H1 (cell line): ENCODE measurements at regions not wholly inside any gene's neighbourhood (a gene's known extent, or its start where the extent isn't known, plus 50 kb on each side); places are given as distances from the start of the nearest gene placed in this dataset.

Experiments used
- CTCF ChIA-PET: fragments of 300-600 bp; sonication (Branson Sonifier 250); formaldehyde crosslinking; loops from one replicate; lab custom pipeline; 2021; ENCODE audit not compliant: partially characterized antibody; lab: Charles Lee
- POLR2A ChIA-PET: fragments of 300-600 bp; sonication (Branson Sonifier 250); formaldehyde crosslinking; loops from one replicate; lab custom pipeline; 2021; ENCODE audit warnings: inconsistent platforms; ENCODE audit not compliant: partially characterized antibody; lab: Charles Lee
- DNase-seq, 2 experiments: peaks; one replicate each; pipeline versions ENCODE4 v3.0.0 to v3.0.0-alpha.2; 2010 to 2022; ENCODE audit warnings: low spot score in 2 of 2, low read depth in 1 of 2, mixed read lengths in 1 of 2
- FAIRE-seq: peaks from 2 replicates; lab custom pipeline; 2011; peaks lifted over from hg19 to GRCh38; lab: Jason Lieb, UNC
- H2AFZ ChIP-seq: 2 replicates; pipeline ENCODE4 v1.8.1; 2012; ENCODE audit warnings: low read length, inconsistent platforms
- H2AK5ac ChIP-seq: 2 replicates; pipeline ENCODE4 v1.6.1; 2013; ENCODE audit warnings: low read depth, low read length
- H2BK120ac ChIP-seq: replicated peaks from 2 replicates; pipeline ENCODE3; 2013; ENCODE audit warnings: low read depth, low read length, inconsistent platforms
- H2BK12ac ChIP-seq: 2 replicates; pipeline ENCODE4 v1.6.1; 2013; ENCODE audit warnings: low read depth, low read length
- H2BK15ac ChIP-seq: 2 replicates; pipeline ENCODE4 v1.6.1; 2013; ENCODE audit warnings: low read length
- H2BK20ac ChIP-seq: 2 replicates; pipeline ENCODE4 v1.6.1; 2013; ENCODE audit warnings: low read length
- H2BK5ac ChIP-seq: 2 replicates; pipeline ENCODE4 v1.6.1; 2013; ENCODE audit warnings: low read depth, low read length
- H3K14ac ChIP-seq: 2 replicates; pipeline ENCODE4 v1.6.1; 2013; ENCODE audit warnings: inconsistent platforms; ENCODE audit not compliant: insufficient read length
- H3K18ac ChIP-seq: 2 replicates; pipeline ENCODE4 v1.6.1; 2013; ENCODE audit warnings: low read length; ENCODE audit errors: extremely low read depth
- H3K23ac ChIP-seq: 2 replicates; pipeline ENCODE4 v1.6.1; 2013; ENCODE audit warnings: inconsistent platforms; ENCODE audit not compliant: insufficient read length
- H3K23me2 ChIP-seq: 2 replicates; pipeline ENCODE4 v1.6.1; 2013; ENCODE audit warnings: low read depth, low read length
- H3K27ac ChIP-seq: 2 replicates; pipeline ENCODE4 v1.6.1; 2011; ENCODE audit warnings: low read depth, low read length, inconsistent platforms
- H3K27me3 ChIP-seq, 4 experiments: replicated peaks in 1 of 4; 1 replicate in 1 of 4; 2 replicates in 3 of 4; pipeline versions ENCODE4 v1.6.1 to v1.8.1; 2011 to 2013; ENCODE audit warnings: low read length in 3 of 4, mild to moderate bottlenecking in 3 of 4, inconsistent platforms in 2 of 4, mixed read lengths in 2 of 4, moderate library complexity in 1 of 4; ENCODE audit not compliant: control insufficient read depth in 3 of 4, insufficient read depth in 3 of 4; ENCODE audit errors: extremely low read depth in 1 of 4
- H3K36me3 ChIP-seq, 4 experiments: 2 replicates each; pipeline versions ENCODE4 v1.6.1 to v1.8.1; 2011 to 2013; ENCODE audit warnings: mild to moderate bottlenecking in 4 of 4, low read length in 3 of 4, moderate library complexity in 2 of 4, control low read depth in 1 of 4, inconsistent platforms in 1 of 4; ENCODE audit not compliant: insufficient read depth in 4 of 4, control insufficient read depth in 2 of 4
- H3K4ac ChIP-seq: replicated peaks from 2 replicates; pipeline ENCODE3; 2013; ENCODE audit warnings: low read length, low read depth, mixed read lengths, inconsistent platforms; ENCODE audit not compliant: insufficient read length
- H3K4me1 ChIP-seq, 4 experiments: replicated peaks in 1 of 4; 1 replicate in 1 of 4; 2 replicates in 3 of 4; pipeline versions ENCODE4 v1.6.1 to v1.8.1; 2011 to 2013; ENCODE audit warnings: low read length in 3 of 4, inconsistent platforms in 2 of 4, mixed read lengths in 1 of 4; ENCODE audit not compliant: insufficient read depth in 4 of 4, control insufficient read depth in 3 of 4
- H3K4me2 ChIP-seq, 2 experiments: 2 replicates each; pipeline versions ENCODE4 v1.6.1 to v1.8.1; 2011 to 2013; ENCODE audit warnings: low read depth in 2 of 2, low read length in 2 of 2, control low read depth in 1 of 2, inconsistent platforms in 1 of 2, mild to moderate bottlenecking in 1 of 2; ENCODE audit not compliant: insufficient read depth in 1 of 2
- H3K4me3 ChIP-seq, 4 experiments: fragments of 200-600, 300-600 bp in 1 of 4; sonication (generic), shearing (Covaris generic), sonication (Bioruptor Twin) in 1 of 4; 2 replicates each; pipeline versions ENCODE4 v1.5.1 to v1.8.1; 2011 to 2016; ENCODE audit warnings: low read length in 4 of 4, low read depth in 3 of 4, control low read depth in 2 of 4, inconsistent platforms in 2 of 4, mild to moderate bottlenecking in 2 of 4, mixed read lengths in 1 of 4, moderate library complexity in 1 of 4; ENCODE audit not compliant: insufficient read depth in 2 of 4; ENCODE audit errors: extremely low read depth in 1 of 4
- H3K56ac ChIP-seq: replicated peaks from 2 replicates; pipeline ENCODE3; 2013; ENCODE audit warnings: low read depth, mild to moderate bottlenecking, mixed read lengths, low read length, inconsistent platforms; ENCODE audit not compliant: insufficient read length
- H3K79me1 ChIP-seq: 2 replicates; pipeline ENCODE4 v1.6.1; 2013; ENCODE audit warnings: low read depth, low read length, control low read depth
- H3K79me2 ChIP-seq, 2 experiments: 2 replicates each; pipeline versions ENCODE4 v1.6.1 to v1.8.1; 2012 to 2013; ENCODE audit warnings: low read length in 2 of 2, mild to moderate bottlenecking in 2 of 2, inconsistent platforms in 1 of 2; ENCODE audit not compliant: insufficient read depth in 2 of 2, control insufficient read depth in 1 of 2
- H3K9ac ChIP-seq, 4 experiments: replicated peaks in 1 of 4; 1 replicate in 1 of 4; 2 replicates in 3 of 4; pipeline versions ENCODE4 v1.6.1 to v1.8.1; 2011 to 2013; ENCODE audit warnings: low read depth in 3 of 4, low read length in 3 of 4, control low read depth in 2 of 4, mild to moderate bottlenecking in 2 of 4, moderate library complexity in 2 of 4, inconsistent platforms in 1 of 4; ENCODE audit errors: extremely low read depth in 1 of 4
- H3K9me3 ChIP-seq, 2 experiments: 2 replicates each; pipeline versions ENCODE4 v1.6.1 to v1.8.1; 2012 to 2013; ENCODE audit warnings: mild to moderate bottlenecking in 2 of 2, moderate library complexity in 2 of 2, control low read depth in 1 of 2, inconsistent platforms in 1 of 2, low read depth in 1 of 2, low read length in 1 of 2, mixed read lengths in 1 of 2; ENCODE audit not compliant: insufficient read depth in 2 of 2
- H4K20me1 ChIP-seq, 2 experiments: replicated peaks in 1 of 2; 2 replicates each; pipeline versions ENCODE3 to v1.8.1; 2011 to 2013; ENCODE audit warnings: inconsistent platforms in 2 of 2, low read length in 2 of 2, mild to moderate bottlenecking in 1 of 2; ENCODE audit not compliant: insufficient read depth in 2 of 2, control insufficient read depth in 1 of 2
- H4K5ac ChIP-seq: 2 replicates; pipeline ENCODE4 v1.6.1; 2013; ENCODE audit warnings: low read length, low read depth, mixed read lengths, inconsistent platforms; ENCODE audit not compliant: insufficient read length
- H4K8ac ChIP-seq: 2 replicates; pipeline ENCODE4 v1.8.0; 2013; ENCODE audit warnings: mild to moderate bottlenecking, moderate library complexity, low read length, inconsistent platforms; ENCODE audit not compliant: insufficient read depth; ENCODE audit errors: extremely low read depth
- H4K91ac ChIP-seq: replicated peaks from 2 replicates; pipeline ENCODE3; 2013; ENCODE audit warnings: low read length, mixed read lengths, inconsistent platforms; ENCODE audit not compliant: insufficient read length
- ASH2L ChIP-seq: fragments of 200-600, 300-600 bp; sonication (generic); IDR thresholded peaks from one replicate; pipeline ENCODE4 v1.7.1; 2017; ENCODE audit warnings: low read length
- BACH1 ChIP-seq: IDR thresholded peaks from 2 replicates; pipeline ENCODE4 v1.6.1; 2012; ENCODE audit warnings: low read length, improper control_type of control experiment
- CHD2 ChIP-seq: IDR thresholded peaks from 2 replicates; pipeline ENCODE4 v1.6.1; 2012; ENCODE audit warnings: low read length, improper control_type of control experiment
- GABPA ChIP-seq: IDR thresholded peaks from 2 replicates; pipeline ENCODE4 v1.6.1; 2011; ENCODE audit warnings: mild to moderate bottlenecking, low read length, moderate library complexity, borderline replicate concordance; ENCODE audit not compliant: insufficient read depth
- HDAC2 ChIP-seq, 2 experiments: fragments of 300-600 bp in 1 of 2; sonication (generic) in 1 of 2; IDR thresholded peaks; 2 replicates each; pipeline ENCODE4 v1.6.1; 2011 to 2012; ENCODE audit warnings: low read depth in 2 of 2, low read length in 2 of 2, mild to moderate bottlenecking in 2 of 2, moderate library complexity in 2 of 2, borderline replicate concordance in 1 of 2, inconsistent platforms in 1 of 2
- KDM4A ChIP-seq: IDR thresholded peaks from one replicate; pipeline ENCODE4 v1.7.1; 2012; ENCODE audit warnings: low read depth, mild to moderate bottlenecking, moderate library complexity, low read length, inconsistent platforms; ENCODE audit not compliant: severe bottlenecking
- MAFK ChIP-seq: IDR thresholded peaks from 2 replicates; pipeline ENCODE4 v1.6.1; 2012; ENCODE audit warnings: low read depth, mild to moderate bottlenecking, improper control_type of control experiment, low read length
- SAP30 ChIP-seq: fragments of 300-600 bp; sonication (generic); IDR thresholded peaks from 2 replicates; pipeline ENCODE4 v1.7.1; 2012; ENCODE audit warnings: low read length, moderate library complexity, mild to moderate bottlenecking, inconsistent platforms; ENCODE audit not compliant: insufficient read depth, insufficient replicate concordance
- SP2 ChIP-seq: IDR thresholded peaks from 2 replicates; pipeline ENCODE4 v1.6.1; 2012; ENCODE audit warnings: mild to moderate bottlenecking, low read length, inconsistent platforms
- SP4 ChIP-seq: IDR thresholded peaks from 2 replicates; pipeline ENCODE4 v1.6.1; 2012; ENCODE audit warnings: low read length, inconsistent platforms
- SRF ChIP-seq: IDR thresholded peaks from 2 replicates; pipeline ENCODE4 v1.6.1; 2011; ENCODE audit warnings: mild to moderate bottlenecking, low read depth, low read length, moderate library complexity
- SUZ12 ChIP-seq: fragments of 200-600 bp; sonication (generic); IDR thresholded peaks from 2 replicates; pipeline ENCODE4 v1.6.1; 2012; ENCODE audit warnings: mild to moderate bottlenecking, inconsistent platforms, low read length, moderate library complexity, mixed read lengths
- TEAD4 ChIP-seq: IDR thresholded peaks from 2 replicates; pipeline ENCODE4 v1.6.1; 2012; ENCODE audit warnings: low read depth, low read length, inconsistent platforms, mixed read lengths
- WGBS, 2 experiments: shearing (Covaris generic) in 1 of 2; methylation state at CpG; one replicate each; pipeline versions ENCODE4 v1.1.6 to v1.1.7; 2013 to 2015; ENCODE audit warnings: low lambda C conversion rate in 2 of 2, mixed read lengths in 2 of 2, inconsistent platforms in 1 of 2, low coverage in 1 of 2, missing lambda C conversion rate in 1 of 2; ENCODE audit not compliant: insufficient replicate concordance in 2 of 2, insufficient coverage in 1 of 2, insufficient read length in 1 of 2; ENCODE audit errors: extremely low coverage in 1 of 2, missing lambda C conversion rate in 1 of 2; 5-methylcytosine and 5-hydroxymethylcytosine counted together

DNA sequence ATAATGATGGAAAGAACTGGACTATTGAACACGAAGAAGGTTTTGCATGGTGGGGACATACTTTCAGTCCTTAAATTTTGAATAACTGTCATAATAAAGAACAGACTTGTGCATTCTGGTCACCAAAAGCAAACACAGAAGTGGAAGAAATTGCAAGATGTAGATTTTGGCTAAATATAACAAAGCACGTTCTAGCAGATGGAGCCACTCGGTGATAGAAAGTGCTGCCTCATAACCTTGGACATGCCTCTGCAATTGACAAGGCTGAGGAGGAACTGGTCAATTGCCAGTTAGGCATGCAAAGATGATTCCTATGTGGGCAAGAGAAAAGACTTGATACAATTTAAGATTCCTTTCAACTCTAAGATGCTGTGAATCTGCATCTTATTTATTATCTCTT lies 244.1 kb upstream of the ZC3H12C start:
- Histone ChIP-seq H3K79me1 (no peaks in the 10 kb centered on the region), H3K4me3 (no peak overlapping the region), H2AK5ac (no peak overlapping the region), H2BK12ac (no peak overlapping the region), H3K23ac (no peak overlapping the region), H3K4ac (no peak overlapping the region), H2BK5ac (no peak overlapping the region), H3K27me3 (no peaks in the 10 kb centered on the region), H4K8ac (no peak overlapping the region), H4K20me1 (no peaks in the 10 kb centered on the region), H3K14ac (no peak overlapping the region), H3K56ac (no peak overlapping the region), H2BK20ac (no peak overlapping the region), H3K9me3 (no peaks in the 10 kb centered on the region), H4K91ac (no peak overlapping the region), H3K9ac (no peak overlapping the region), H2AFZ (no peak overlapping the region), H3K18ac (no peak overlapping the region), H4K5ac (no peak overlapping the region), H2BK15ac (no peak overlapping the region), H3K23me2 (no peaks in the 10 kb centered on the region), H2BK120ac (no peak overlapping the region), H3K27ac (no peak overlapping the region), H3K4me1 (peaks cover 0 to 2% (median 0%) of the 10 kb centered on the region in 4 experiments; a peak in 1 of 7 replicates), H3K36me3 (no peaks in the 10 kb centered on the region), H3K79me2 (no peaks in the 10 kb centered on the region), H3K4me2 (no peak overlapping the region)
- CTCF ChIA-PET, result interaction anchor here (4.8 kb wide), 1 partner anchor 91 kb away, joined by 49 read pairs; no protein-coding TSS in a partner anchor
- FAIRE-seq (no peak), DNase-seq (no peak)
- 96% methylated on average over 3 of the region's 3 CpGs; no CpG with 5 or more reads in 1 of the 2 experiments for WGBS, 2 experiments
- POLR2A ChIA-PET, result no interaction called here
- no peak for TF ChIP-seq CHD2
- no peak for TF ChIP-seq SP2
- TF ChIP-seq TEAD4, result no peak
- TF ChIP-seq MAFK, result no peak
- TF ChIP-seq BACH1, result no peak
- TF ChIP-seq KDM4A, result no peak
- no peak for TF ChIP-seq SAP30
- no peak for TF ChIP-seq SRF
- TF ChIP-seq ASH2L, result no peak
- TF ChIP-seq SP4, result no peak
- no peak for TF ChIP-seq HDAC2 (IDR thresholded peaks at IDR 0.05; ENCODE audit: borderline replicate concordance in 1 of 2, low read depth in 2 of 2, low read length in 2 of 2)
- TF ChIP-seq GABPA, result no peak
- TF ChIP-seq SUZ12, result no peak
